ENCODE measurements at regions not wholly inside any gene's neighbourhood (a gene's known extent, or its start where the extent isn't known, plus 50 kb on each side); places are given as distances from the start of the nearest gene placed in this dataset.
A peak's percentile ranks its signal among the peaks of the same experiment; 100 is the strongest.

DNA sequence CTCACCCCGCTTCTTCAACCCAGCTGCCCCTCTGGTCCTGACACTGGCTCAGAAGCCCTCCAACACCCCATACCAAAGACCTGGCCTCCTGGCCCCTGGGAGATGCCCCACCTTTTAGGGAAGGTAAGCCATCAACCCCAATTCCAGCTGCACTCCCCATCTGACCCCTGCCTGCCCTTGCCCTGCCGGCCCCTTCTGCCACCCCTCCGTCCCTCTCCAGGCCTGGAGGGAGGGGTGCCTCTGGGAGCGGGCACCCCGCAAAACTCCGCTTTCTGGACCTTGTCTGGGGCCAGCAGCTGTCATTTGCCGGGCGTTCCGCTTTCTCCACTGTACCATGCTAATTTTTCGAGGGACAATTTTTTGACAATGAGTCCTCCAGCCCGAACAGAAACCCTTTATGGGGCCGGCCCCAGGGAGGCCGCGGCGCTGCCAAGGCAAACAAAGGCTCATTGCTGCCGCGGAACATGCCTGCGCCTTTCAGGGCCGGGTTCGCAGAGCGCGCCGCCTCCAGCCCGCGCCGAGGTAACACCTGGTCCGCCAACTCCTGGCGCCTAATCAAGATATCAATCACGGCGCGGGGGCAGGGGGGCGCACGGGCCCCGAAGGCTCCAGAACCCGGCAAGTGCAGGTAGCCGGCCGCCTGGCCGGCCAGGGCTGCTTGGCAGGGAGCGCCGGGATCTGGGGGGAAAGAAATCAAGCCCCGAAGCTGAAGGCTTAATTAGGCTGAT, 96.0 kb downstream of the INHBB start (continued):
- TF ChIP-seq, protein P1, sequence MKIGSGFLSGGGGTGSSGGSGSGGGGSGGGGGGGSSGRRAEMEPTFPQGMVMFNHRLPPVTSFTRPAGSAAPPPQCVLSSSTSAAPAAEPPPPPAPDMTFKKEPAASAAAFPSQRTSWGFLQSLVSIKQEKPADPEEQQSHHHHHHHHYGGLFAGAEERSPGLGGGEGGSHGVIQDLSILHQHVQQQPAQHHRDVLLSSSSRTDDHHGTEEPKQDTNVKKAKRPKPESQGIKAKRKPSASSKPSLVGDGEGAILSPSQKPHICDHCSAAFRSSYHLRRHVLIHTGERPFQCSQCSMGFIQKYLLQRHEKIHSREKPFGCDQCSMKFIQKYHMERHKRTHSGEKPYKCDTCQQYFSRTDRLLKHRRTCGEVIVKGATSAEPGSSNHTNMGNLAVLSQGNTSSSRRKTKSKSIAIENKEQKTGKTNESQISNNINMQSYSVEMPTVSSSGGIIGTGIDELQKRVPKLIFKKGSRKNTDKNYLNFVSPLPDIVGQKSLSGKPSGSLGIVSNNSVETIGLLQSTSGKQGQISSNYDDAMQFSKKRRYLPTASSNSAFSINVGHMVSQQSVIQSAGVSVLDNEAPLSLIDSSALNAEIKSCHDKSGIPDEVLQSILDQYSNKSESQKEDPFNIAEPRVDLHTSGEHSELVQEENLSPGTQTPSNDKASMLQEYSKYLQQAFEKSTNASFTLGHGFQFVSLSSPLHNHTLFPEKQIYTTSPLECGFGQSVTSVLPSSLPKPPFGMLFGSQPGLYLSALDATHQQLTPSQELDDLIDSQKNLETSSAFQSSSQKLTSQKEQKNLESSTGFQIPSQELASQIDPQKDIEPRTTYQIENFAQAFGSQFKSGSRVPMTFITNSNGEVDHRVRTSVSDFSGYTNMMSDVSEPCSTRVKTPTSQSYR (CRISPR knock-in tag; IDR thresholded peaks at IDR 0.05; ENCODE audit: borderline replicate concordance), result no peak
- TF ChIP-seq, protein P2, sequence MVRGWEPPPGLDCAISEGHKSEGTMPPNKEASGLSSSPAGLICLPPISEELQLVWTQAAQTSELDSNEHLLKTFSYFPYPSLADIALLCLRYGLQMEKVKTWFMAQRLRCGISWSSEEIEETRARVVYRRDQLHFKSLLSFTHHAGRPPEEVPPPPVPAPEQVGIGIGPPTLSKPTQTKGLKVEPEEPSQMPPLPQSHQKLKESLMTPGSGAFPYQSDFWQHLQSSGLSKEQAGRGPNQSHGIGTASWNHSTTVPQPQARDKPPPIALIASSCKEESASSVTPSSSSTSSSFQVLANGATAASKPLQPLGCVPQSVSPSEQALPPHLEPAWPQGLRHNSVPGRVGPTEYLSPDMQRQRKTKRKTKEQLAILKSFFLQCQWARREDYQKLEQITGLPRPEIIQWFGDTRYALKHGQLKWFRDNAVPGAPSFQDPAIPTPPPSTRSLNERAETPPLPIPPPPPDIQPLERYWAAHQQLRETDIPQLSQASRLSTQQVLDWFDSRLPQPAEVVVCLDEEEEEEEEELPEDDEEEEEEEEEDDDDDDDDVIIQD (CRISPR knock-in tag; IDR thresholded peaks at IDR 0.05; ENCODE audit: low read depth), result 0 out of 2 replicates have a peak, but pooled peaks have one; percentile 24
- TF ChIP-seq PLRG1 (conservative IDR thresholded peaks at IDR 0.05), result no peak
- TF ChIP-seq NCOR1 (IDR thresholded peaks at IDR 0.05; ENCODE audit: borderline replicate concordance, low read length), result no peak
- TF ChIP-seq, protein P3, sequence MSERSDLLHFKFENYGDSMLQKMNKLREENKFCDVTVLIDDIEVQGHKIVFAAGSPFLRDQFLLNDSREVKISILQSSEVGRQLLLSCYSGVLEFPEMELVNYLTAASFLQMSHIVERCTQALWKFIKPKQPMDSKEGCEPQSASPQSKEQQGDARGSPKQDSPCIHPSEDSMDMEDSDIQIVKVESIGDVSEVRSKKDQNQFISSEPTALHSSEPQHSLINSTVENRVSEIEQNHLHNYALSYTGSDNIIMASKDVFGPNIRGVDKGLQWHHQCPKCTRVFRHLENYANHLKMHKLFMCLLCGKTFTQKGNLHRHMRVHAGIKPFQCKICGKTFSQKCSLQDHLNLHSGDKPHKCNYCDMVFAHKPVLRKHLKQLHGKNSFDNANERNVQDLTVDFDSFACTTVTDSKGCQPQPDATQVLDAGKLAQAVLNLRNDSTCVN (CRISPR knock-in tag; IDR thresholded peaks at IDR 0.05; ENCODE audit: borderline replicate concordance), result no peak
- TF ChIP-seq ZNF274 (CRISPR knock-in tag; IDR thresholded peaks at IDR 0.05), result no peak
- TF ChIP-seq ZFX (CRISPR knock-in tag; IDR thresholded peaks at IDR 0.05; ENCODE audit: low read depth), result peak; percentile 49; the same call in 1 of the 2 replicates
- no peak for TF ChIP-seq HHEX (CRISPR knock-in tag; IDR thresholded peaks at IDR 0.05)
- 0 out of 2 replicates have a peak, but pooled peaks have one; percentile 38 for TF ChIP-seq MED1 (CRISPR knock-in tag; IDR thresholded peaks at IDR 0.05)
- TF ChIP-seq NCOA2 (CRISPR knock-in tag; IDR thresholded peaks at IDR 0.05), result no peak
- TF ChIP-seq, protein P4, sequence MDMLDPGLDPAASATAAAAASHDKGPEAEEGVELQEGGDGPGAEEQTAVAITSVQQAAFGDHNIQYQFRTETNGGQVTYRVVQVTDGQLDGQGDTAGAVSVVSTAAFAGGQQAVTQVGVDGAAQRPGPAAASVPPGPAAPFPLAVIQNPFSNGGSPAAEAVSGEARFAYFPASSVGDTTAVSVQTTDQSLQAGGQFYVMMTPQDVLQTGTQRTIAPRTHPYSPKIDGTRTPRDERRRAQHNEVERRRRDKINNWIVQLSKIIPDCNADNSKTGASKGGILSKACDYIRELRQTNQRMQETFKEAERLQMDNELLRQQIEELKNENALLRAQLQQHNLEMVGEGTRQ (IDR thresholded peaks at IDR 0.05; ENCODE audit: low read depth, low read length), result no peak
- TF ChIP-seq, protein P4 (CRISPR knock-in tag; IDR thresholded peaks at IDR 0.05; ENCODE audit: borderline replicate concordance), result no peak
- no peak for TF ChIP-seq LCORL (IDR thresholded peaks at IDR 0.05)
- peak; percentile 67 for TF ChIP-seq LCORL (CRISPR knock-in tag; IDR thresholded peaks at IDR 0.05)
- no peak for TF ChIP-seq ZNF431 (CRISPR knock-in tag; IDR thresholded peaks at IDR 0.05; ENCODE audit: borderline replicate concordance, low read depth)
- TF ChIP-seq, protein P5, sequence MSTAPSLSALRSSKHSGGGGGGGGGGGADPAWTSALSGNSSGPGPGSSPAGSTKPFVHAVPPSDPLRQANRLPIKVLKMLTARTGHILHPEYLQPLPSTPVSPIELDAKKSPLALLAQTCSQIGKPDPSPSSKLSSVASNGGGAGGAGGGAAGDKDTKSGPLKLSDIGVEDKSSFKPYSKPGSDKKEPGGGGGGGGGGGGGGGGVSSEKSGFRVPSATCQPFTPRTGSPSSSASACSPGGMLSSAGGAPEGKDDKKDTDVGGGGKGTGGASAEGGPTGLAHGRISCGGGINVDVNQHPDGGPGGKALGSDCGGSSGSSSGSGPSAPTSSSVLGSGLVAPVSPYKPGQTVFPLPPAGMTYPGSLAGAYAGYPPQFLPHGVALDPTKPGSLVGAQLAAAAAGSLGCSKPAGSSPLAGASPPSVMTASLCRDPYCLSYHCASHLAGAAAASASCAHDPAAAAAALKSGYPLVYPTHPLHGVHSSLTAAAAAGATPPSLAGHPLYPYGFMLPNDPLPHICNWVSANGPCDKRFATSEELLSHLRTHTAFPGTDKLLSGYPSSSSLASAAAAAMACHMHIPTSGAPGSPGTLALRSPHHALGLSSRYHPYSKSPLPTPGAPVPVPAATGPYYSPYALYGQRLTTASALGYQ (CRISPR knock-in tag; IDR thresholded peaks at IDR 0.05), result peak; percentile 73; the same call in 1 of the 2 replicates
- TF ChIP-seq ZSCAN25 (CRISPR knock-in tag; IDR thresholded peaks at IDR 0.05), result no peak
- TF ChIP-seq ZNF674 (CRISPR knock-in tag; IDR thresholded peaks at IDR 0.05; ENCODE audit: low read depth), result no peak
- TF ChIP-seq XRCC5 (optimal IDR thresholded peaks at IDR 0.05; ENCODE audit: low read length), result peak; percentile 72
- TF ChIP-seq KMT2A (CRISPR knock-in tag; IDR thresholded peaks at IDR 0.05), result no peak
- no peak for TF ChIP-seq ZNF558 (CRISPR knock-in tag; IDR thresholded peaks at IDR 0.05; ENCODE audit: borderline replicate concordance)
- no peak; the same call in 1 of the 2 replicates for TF ChIP-seq EED (CRISPR knock-in tag; IDR thresholded peaks at IDR 0.05)
